ENCODE measurements at regions not wholly inside any gene's neighbourhood (a gene's known extent, or its start where the extent isn't known, plus 50 kb on each side); places are given as distances from the start of the nearest gene placed in this dataset.

DNA sequence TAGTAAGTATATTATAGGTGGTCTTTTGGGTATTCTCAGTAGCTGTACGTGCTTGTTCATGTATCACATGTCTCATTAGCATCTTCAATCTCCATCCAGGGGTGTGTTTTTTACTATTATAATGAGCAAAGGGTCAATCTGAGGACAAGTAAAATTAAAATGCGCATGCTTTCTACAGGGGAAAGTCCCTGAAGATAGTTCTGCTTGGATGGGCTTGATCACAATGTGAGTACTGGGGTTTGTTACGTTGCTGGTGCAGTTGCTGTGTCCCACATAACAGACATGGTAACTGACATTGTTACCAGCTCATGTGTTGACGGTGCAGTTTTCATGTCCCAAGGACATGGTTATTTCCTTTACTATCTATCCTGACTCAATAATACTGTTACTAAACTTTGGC is 65.9 kb downstream of the UCHL1 start:
- TF ChIP-seq, protein P1, sequence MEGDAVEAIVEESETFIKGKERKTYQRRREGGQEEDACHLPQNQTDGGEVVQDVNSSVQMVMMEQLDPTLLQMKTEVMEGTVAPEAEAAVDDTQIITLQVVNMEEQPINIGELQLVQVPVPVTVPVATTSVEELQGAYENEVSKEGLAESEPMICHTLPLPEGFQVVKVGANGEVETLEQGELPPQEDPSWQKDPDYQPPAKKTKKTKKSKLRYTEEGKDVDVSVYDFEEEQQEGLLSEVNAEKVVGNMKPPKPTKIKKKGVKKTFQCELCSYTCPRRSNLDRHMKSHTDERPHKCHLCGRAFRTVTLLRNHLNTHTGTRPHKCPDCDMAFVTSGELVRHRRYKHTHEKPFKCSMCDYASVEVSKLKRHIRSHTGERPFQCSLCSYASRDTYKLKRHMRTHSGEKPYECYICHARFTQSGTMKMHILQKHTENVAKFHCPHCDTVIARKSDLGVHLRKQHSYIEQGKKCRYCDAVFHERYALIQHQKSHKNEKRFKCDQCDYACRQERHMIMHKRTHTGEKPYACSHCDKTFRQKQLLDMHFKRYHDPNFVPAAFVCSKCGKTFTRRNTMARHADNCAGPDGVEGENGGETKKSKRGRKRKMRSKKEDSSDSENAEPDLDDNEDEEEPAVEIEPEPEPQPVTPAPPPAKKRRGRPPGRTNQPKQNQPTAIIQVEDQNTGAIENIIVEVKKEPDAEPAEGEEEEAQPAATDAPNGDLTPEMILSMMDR (IDR thresholded peaks at IDR 0.05 in 4 of 5, conservative IDR thresholded peaks at IDR 0.05 in 1 of 5), result no peak
- no peak for TF ChIP-seq POLR2A (IDR thresholded peaks at IDR 0.05)

All from gastrocnemius medialis (tissue), 4 donors.